HCT116 (cell line): ENCODE measurements at regions not wholly inside any gene's neighbourhood (a gene's known extent, or its start where the extent isn't known, plus 50 kb on each side); places are given as distances from the start of the nearest gene placed in this dataset.

ENCODE experiments used
- ATAC-seq: fragments of 200-7000 bp; cut with Tn5 transposase; 2 replicates; pipeline ENCODE4 v1.9.1; 2020; ENCODE audit warnings: mild to moderate bottlenecking, moderate library complexity
- BruUV-seq: library from RNA; stranded (reverse); fragments of 400-500 nt; replicated peaks from 2 replicates; lab custom pipeline; 2021; lab: Mats Ljungman, UMichigan
- CTCF ChIA-PET: fragments of 300-600 bp; sonication (Branson Sonifier 250); formaldehyde crosslinking; loops from one replicate; lab custom pipeline; 2021; ENCODE audit warnings: antibody characterized with exemption; lab: Charles Lee
- POLR2A ChIA-PET: fragments of 300-600, 350-600 bp; sonication (Branson Sonifier 250); formaldehyde crosslinking; loops from one replicate; lab custom pipeline; 2021; ENCODE audit warnings: antibody characterized with exemption; lab: Charles Lee
- RAD21 ChIA-PET, 2 experiments: fragments of 300-600 bp; sonication (Branson Sonifier 250); formaldehyde crosslinking; loops; one replicate each; lab custom pipeline; 2023; ENCODE audit warnings: low total read pairs in 2 of 2; ENCODE audit not compliant: uncharacterized antibody in 2 of 2, unreplicated experiment in 2 of 2, low non-redundant PET in 1 of 2; lab: Charles Lee
- DNase-seq: peaks from one replicate; pipeline ENCODE4 v3.0.0-alpha.2; 2010; ENCODE audit warnings: low read depth, low spot score
- H2AFZ ChIP-seq: fragments of 200-600 bp; shearing (Covaris generic), sonication (generic); 2 replicates; pipeline ENCODE4 v1.6.1; 2017; ENCODE audit warnings: low read depth, mixed run types, mixed read lengths, antibody characterized with exemption, low read length; ENCODE audit not compliant: poor library complexity, severe bottlenecking
- H3K27ac ChIP-seq: 2 replicates; pipeline ENCODE4 v1.5.1; 2012; ENCODE audit warnings: low read depth, low read length
- H3K27me3 ChIP-seq: fragments of 200-600 bp; sonication (generic); 2 replicates; pipeline ENCODE4 v1.6.1; 2016; ENCODE audit warnings: mixed run types, low read length, mixed read lengths; ENCODE audit not compliant: insufficient read depth
- H3K36me3 ChIP-seq, 2 experiments: fragments of 200-500 bp in 1 of 2; fragments of 200-600 bp in 1 of 2; sonication (Bioruptor generic) in 1 of 2; sonication (generic) in 1 of 2; 2 replicates each; pipeline versions ENCODE4 v1.5.1 to v1.6.1; 2014 to 2016; ENCODE audit warnings: low read length in 2 of 2, inconsistent platforms in 1 of 2, mixed read lengths in 1 of 2, mixed run types in 1 of 2; ENCODE audit not compliant: insufficient read depth in 2 of 2, control insufficient read depth in 1 of 2
- H3K4me1 ChIP-seq, 2 experiments: fragments of 200-600 bp in 1 of 2; sonication (generic) in 1 of 2; 2 replicates each; pipeline versions ENCODE4 v1.5.1 to v1.6.1; 2012 to 2017; ENCODE audit warnings: low read length in 2 of 2, inconsistent platforms in 1 of 2, mild to moderate bottlenecking in 1 of 2, mixed read lengths in 1 of 2, mixed run types in 1 of 2, moderate library complexity in 1 of 2; ENCODE audit not compliant: insufficient read depth in 2 of 2, control insufficient read depth in 1 of 2
- H3K4me2 ChIP-seq: fragments of 200-600 bp; sonication (generic); 2 replicates; pipeline ENCODE4 v1.6.1; 2017; ENCODE audit warnings: mixed run types, low read length, mixed read lengths
- H3K4me3 ChIP-seq, 2 experiments: fragments of 200-600 bp in 1 of 2; sonication (generic) in 1 of 2; replicated peaks in 1 of 2; 2 replicates each; pipeline ENCODE4 v1.5.1; 2011 to 2016; ENCODE audit warnings: low read length in 2 of 2, control low read depth in 1 of 2, low read depth in 1 of 2, mild to moderate bottlenecking in 1 of 2, mixed read lengths in 1 of 2, mixed run types in 1 of 2
- H3K79me2 ChIP-seq: fragments of 200-600 bp; sonication (generic); 2 replicates; pipeline ENCODE4 v1.6.1; 2017; ENCODE audit warnings: mild to moderate bottlenecking, mixed run types, low read length, moderate library complexity, mixed read lengths; ENCODE audit not compliant: insufficient read depth
- H3K9ac ChIP-seq: fragments of 200-600 bp; sonication (generic); 2 replicates; pipeline ENCODE4 v1.6.1; 2016; ENCODE audit warnings: low read length, mixed read lengths
- H3K9me2 ChIP-seq: fragments of 200-600 bp; sonication (generic), shearing (Covaris generic); 2 replicates; pipeline ENCODE4 v1.6.1; 2017; ENCODE audit warnings: mixed run types, mild to moderate bottlenecking, moderate library complexity; ENCODE audit not compliant: insufficient read depth
- H3K9me3 ChIP-seq, 2 experiments: fragments of 200-500 bp in 1 of 2; fragments of 200-600 bp in 1 of 2; sonication (Bioruptor generic) in 1 of 2; sonication (generic) in 1 of 2; 2 replicates each; pipeline ENCODE4 v1.6.1; 2014 to 2017; ENCODE audit warnings: low read length in 2 of 2, mixed read lengths in 2 of 2, inconsistent platforms in 1 of 2, low read depth in 1 of 2, mild to moderate bottlenecking in 1 of 2, mixed run types in 1 of 2, moderate library complexity in 1 of 2; ENCODE audit not compliant: control insufficient read depth in 1 of 2, insufficient read depth in 1 of 2
- H4K20me1 ChIP-seq: fragments of 200-600 bp; sonication (generic), shearing (Covaris generic); 2 replicates; pipeline ENCODE4 v1.6.1; 2017; ENCODE audit warnings: mixed run types, mild to moderate bottlenecking, moderate library complexity; ENCODE audit not compliant: insufficient read depth
- ATF3 ChIP-seq: IDR thresholded peaks from 2 replicates; pipeline ENCODE4 v1.6.1; 2012
- CEBPB ChIP-seq: IDR thresholded peaks from 2 replicates; pipeline ENCODE4 v1.6.1; 2012; ENCODE audit warnings: low read depth
- CTCF ChIP-seq, 3 experiments: fragments of 200-600 bp in 1 of 3; sonication (generic) in 1 of 3; IDR thresholded peaks in 2 of 3; conservative IDR thresholded peaks in 1 of 3; 2 replicates each; pipeline ENCODE4 v1.5.1; 2012 to 2017; ENCODE audit warnings: low read depth in 2 of 3, low read length in 2 of 3, antibody characterized with exemption in 1 of 3, borderline replicate concordance in 1 of 3, control low read depth in 1 of 3, mild to moderate bottlenecking in 1 of 3, mixed read lengths in 1 of 3, mixed run types in 1 of 3, moderate library complexity in 1 of 3; ENCODE audit not compliant: insufficient read depth in 1 of 3
- EZH2 ChIP-seq: fragments of 200-600 bp; sonication (generic); IDR thresholded peaks from 2 replicates; pipeline ENCODE4 v1.6.1; 2017; ENCODE audit warnings: antibody characterized with exemption, mixed run types
- FOSL1 ChIP-seq: IDR thresholded peaks from 2 replicates; pipeline ENCODE4 v1.6.1; 2012; ENCODE audit warnings: low read depth
- JUND ChIP-seq: IDR thresholded peaks from 2 replicates; pipeline ENCODE4 v1.6.1; 2012
- POLR2A ChIP-seq: IDR thresholded peaks from 2 replicates; pipeline ENCODE4 v1.7.0; 2011; ENCODE audit warnings: borderline replicate concordance; ENCODE audit not compliant: insufficient read depth, insufficient read length; ENCODE audit errors: extremely low read depth
- POLR2AphosphoS5 ChIP-seq: IDR thresholded peaks from 2 replicates; pipeline ENCODE4 v1.6.1; 2011; ENCODE audit warnings: mild to moderate bottlenecking, low read depth, low read length, moderate library complexity
- RAD21 ChIP-seq: IDR thresholded peaks from 2 replicates; pipeline ENCODE4 v1.6.1; 2012; ENCODE audit warnings: low read depth, mild to moderate bottlenecking
- SIN3A ChIP-seq: IDR thresholded peaks from 2 replicates; pipeline ENCODE4 v1.6.1; 2012; ENCODE audit warnings: low read depth
- SP1 ChIP-seq: IDR thresholded peaks from 2 replicates; pipeline ENCODE4 v1.6.1; 2012; ENCODE audit warnings: low read depth
- YY1 ChIP-seq: IDR thresholded peaks from 2 replicates; pipeline ENCODE4 v1.6.1; 2011; ENCODE audit warnings: low read length, low read depth, moderate library complexity, mild to moderate bottlenecking; ENCODE audit not compliant: insufficient replicate concordance; ENCODE audit errors: extremely low read depth
- ZBTB33 ChIP-seq: IDR thresholded peaks from 2 replicates; pipeline ENCODE4 v1.6.1; 2011; ENCODE audit warnings: mild to moderate bottlenecking, low read length, moderate library complexity; ENCODE audit not compliant: insufficient replicate concordance; ENCODE audit errors: extremely low read depth
- intact Hi-C: fragments of 100-400 bp; cut with micrococcal nuclease; formaldehyde crosslinking; loops from 2 replicates; pipeline ENCODE4 v1.10.0; 2022

GRCh38 chr6:145540741-145541140 is 194.6 kb downstream of the EPM2A start (continued):
- TF ChIP-seq CTCF (IDR thresholded peaks at IDR 0.05 in 2 of 3, conservative IDR thresholded peaks at IDR 0.05 in 1 of 3; ENCODE audit: borderline replicate concordance in 1 of 3, insufficient read depth in 1 of 3, low read depth in 2 of 3, low read length in 2 of 3): no peak
- TF ChIP-seq JUND: no peak
- TF ChIP-seq POLR2A: no peak
- no peak for TF ChIP-seq CEBPB
- no peak for TF ChIP-seq FOSL1
- no peak for TF ChIP-seq ATF3
- TF ChIP-seq YY1: no peak
- TF ChIP-seq SP1: no peak
- no peak for TF ChIP-seq SIN3A
- no peak for TF ChIP-seq ZBTB33
- TF ChIP-seq EZH2: no peak

- no peak overlapping the region for H3K27ac ChIP-seq
- ChIA-PET CTCF (no interaction called here), RAD21 (no interaction called here), POLR2A (no interaction called here)
- no peaks in the 10 kb centered on the region for H3K9me2 ChIP-seq
- intact Hi-C loops: no loop called here
- H3K4me3 ChIP-seq: no peak overlapping the region
- H3K9me3 ChIP-seq: no peaks in the 10 kb centered on the region
- H3K27me3 ChIP-seq: no peaks in the 10 kb centered on the region
- ATAC-seq (peak; percentile 69), DNase-seq (peak; percentile 16)
- H3K4me2 ChIP-seq: peak overlapping the region; percentile 26
- H3K4me1 ChIP-seq: peaks cover 0 to 16% of the 10 kb centered on the region in 2 experiments; a peak in 2 of 4 replicates
- H3K36me3 ChIP-seq: no peaks in the 10 kb centered on the region
- no peaks in the 10 kb centered on the region for H3K79me2 ChIP-seq
- no peak overlapping the region for H3K9ac ChIP-seq
- no peaks in the 10 kb centered on the region for H4K20me1 ChIP-seq
- no TSS peak for BruUV-seq
- peak overlapping the region; percentile 67 for H2AFZ ChIP-seq
- TF ChIP-seq POLR2AphosphoS5: no peak
- no peak for TF ChIP-seq RAD21
- TF ChIP-seq POLR2A: no peak
Observed at GRCh38 chr6:145544041-145544440, 191.3 kb downstream of the EPM2A start.
